NT2/D1 (cell line): ENCODE measurements at regions not wholly inside any gene's neighbourhood (a gene's known extent, or its start where the extent isn't known, plus 50 kb on each side); places are given as distances from the start of the nearest gene placed in this dataset.
"Not testable (repeated sequence)": the region's sequence is repeated elsewhere in the genome, so short reads cannot be mapped to it uniquely, and the experiment has no call there.

Experiments used
- DNase-seq: peaks from one replicate; pipeline ENCODE4 v3.0.0-alpha.2; 2011; ENCODE audit warnings: low read depth, low spot score
- H3K27me3 ChIP-seq: 2 replicates; pipeline ENCODE4 v1.6.0; 2011; ENCODE audit warnings: mild to moderate bottlenecking; ENCODE audit not compliant: insufficient read length, insufficient read depth
- H3K36me3 ChIP-seq: 2 replicates; pipeline ENCODE4 v1.6.1; 2011; ENCODE audit warnings: mild to moderate bottlenecking, low read length, mixed read lengths; ENCODE audit not compliant: insufficient read depth, insufficient read length
- H3K4me1 ChIP-seq: 2 replicates; pipeline ENCODE4 v1.5.1; 2011; ENCODE audit not compliant: insufficient read depth, insufficient read length
- H3K4me3 ChIP-seq: 2 replicates; pipeline ENCODE4 v1.5.1; 2011; ENCODE audit warnings: low read depth; ENCODE audit not compliant: insufficient read length
- H3K9ac ChIP-seq: 2 replicates; pipeline ENCODE4 v1.6.0; 2011; ENCODE audit warnings: low read depth; ENCODE audit not compliant: insufficient read length
- H3K9me3 ChIP-seq: 2 replicates; pipeline ENCODE4 v1.5.1; 2011; ENCODE audit warnings: mild to moderate bottlenecking, low read length; ENCODE audit not compliant: insufficient read depth
- SUZ12 ChIP-seq: IDR thresholded peaks from 2 replicates; pipeline ENCODE4 v1.6.1; 2011; ENCODE audit not compliant: insufficient read length, insufficient read depth; ENCODE audit errors: extremely low read depth
- YY1 ChIP-seq: IDR thresholded peaks from 2 replicates; pipeline ENCODE4 v1.6.1; 2011; ENCODE audit not compliant: insufficient read length, insufficient read depth
- ZNF274 ChIP-seq: IDR thresholded peaks from 2 replicates; pipeline ENCODE4 v1.6.1; 2011; ENCODE audit warnings: mild to moderate bottlenecking, low read depth, low read length

DNA sequence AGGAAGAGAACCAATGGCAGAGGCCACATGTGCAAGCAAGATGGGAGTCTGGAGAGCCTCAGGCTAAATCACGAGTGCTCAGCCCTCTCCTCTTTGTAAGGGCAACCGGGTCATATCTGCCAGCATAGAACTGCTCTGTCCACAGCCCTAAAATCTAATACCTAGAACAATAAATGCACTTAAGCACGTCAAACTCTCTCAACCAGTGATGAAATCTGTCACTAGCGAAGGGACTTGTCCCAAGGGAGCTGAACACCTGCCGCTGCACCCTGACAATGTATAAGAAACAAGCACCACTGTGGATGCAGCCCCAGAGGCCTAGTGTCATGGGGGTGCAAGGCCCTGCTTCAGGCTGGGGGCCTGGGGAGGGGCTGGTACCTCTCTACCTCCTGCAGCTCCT, 82.5 kb downstream of the PRL start:
- Histone ChIP-seq H3K36me3 (no peaks in the 10 kb centered on the region), H3K9me3 (no peaks in the 10 kb centered on the region), H3K27me3 (no peaks in the 10 kb centered on the region), H3K4me3 (no peak overlapping the region), H3K4me1 (no peaks in the 10 kb centered on the region), H3K9ac (no peak overlapping the region)
- no peak for DNase-seq
- TF ChIP-seq YY1 (no peak), SUZ12 (no peak), ZNF274 (no peak)

GRCh38 chr6:22215474-22215873, 81.4 kb downstream of the PRL start:
- H3K4me1 ChIP-seq, H3K9me3 ChIP-seq, H3K4me3 ChIP-seq, H3K27me3 ChIP-seq, H3K36me3 ChIP-seq, H3K9ac ChIP-seq, DNase-seq: not testable (repeated sequence)

DNA sequence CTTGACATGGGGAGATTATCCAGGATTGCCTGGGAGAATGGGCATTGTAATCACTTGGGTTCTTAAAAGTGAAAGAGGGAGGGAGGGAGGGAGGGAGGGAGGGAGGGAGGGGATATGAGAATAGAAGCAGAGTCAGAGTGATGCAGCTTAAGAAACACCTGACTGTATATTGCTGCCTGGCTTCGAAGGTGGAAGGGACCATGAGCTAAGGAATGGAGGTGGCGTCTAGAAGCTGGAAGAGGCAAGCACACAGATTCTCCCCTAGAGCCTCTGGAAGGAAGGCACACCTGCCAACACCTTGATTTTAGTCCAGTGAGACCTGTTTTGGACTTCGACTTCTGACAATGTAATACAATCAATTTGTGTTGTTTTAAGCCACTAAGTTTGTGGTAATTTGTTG, 78.4 kb downstream of the PRL start:
- no peaks in the 10 kb centered on the region; the same call in 1 of the 2 replicates for H3K9me3 ChIP-seq
- H3K27me3 ChIP-seq = no peaks in the 10 kb centered on the region
- H3K9ac ChIP-seq = no peak overlapping the region
- H3K4me1 ChIP-seq = no peaks in the 10 kb centered on the region
- H3K36me3 ChIP-seq = no peaks in the 10 kb centered on the region
- TF ChIP-seq SUZ12 (no peak), YY1 (no peak), ZNF274 (no peak)
- no peak overlapping the region for H3K4me3 ChIP-seq
- DNase-seq = no peak

DNA sequence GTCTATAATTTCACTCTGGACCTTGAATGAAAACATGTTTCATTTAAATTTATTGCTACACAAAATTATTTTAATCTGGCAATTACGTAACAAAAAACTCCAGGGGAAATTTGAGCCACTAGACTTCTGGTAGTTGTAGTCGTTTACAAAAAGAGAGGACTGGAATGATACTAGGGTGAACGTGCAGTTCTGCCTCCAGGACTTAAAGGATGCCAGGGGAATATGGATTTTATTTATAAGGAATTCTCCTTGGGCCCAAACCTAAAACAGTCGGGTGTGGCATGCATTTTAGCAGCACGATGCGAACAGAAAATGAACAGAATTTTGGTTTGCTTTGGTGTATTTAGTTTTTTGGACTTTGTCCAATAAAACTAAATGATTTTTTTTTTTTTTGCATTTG, 76.9 kb downstream of the PRL start:
- no peak for DNase-seq
- Histone ChIP-seq H3K9me3 (no peaks in the 10 kb centered on the region; the same call in 1 of the 2 replicates), H3K9ac (no peak overlapping the region), H3K36me3 (no peaks in the 10 kb centered on the region), H3K4me3 (no peak overlapping the region), H3K4me1 (no peaks in the 10 kb centered on the region), H3K27me3 (no peaks in the 10 kb centered on the region)
- no peak for TF ChIP-seq YY1
- TF ChIP-seq ZNF274 = no peak

GRCh38 chr6:22221211-22221610, 75.6 kb downstream of the PRL start:
- H3K27me3 ChIP-seq = no peaks in the 10 kb centered on the region
- H3K9ac ChIP-seq = no peak overlapping the region
- no peaks in the 10 kb centered on the region; the same call in 1 of the 2 replicates for H3K9me3 ChIP-seq
- H3K4me1 ChIP-seq = no peaks in the 10 kb centered on the region
- no peak for TF ChIP-seq SUZ12
- TF ChIP-seq ZNF274 = no peak
- TF ChIP-seq YY1 = no peak
- H3K4me3 ChIP-seq = no peak overlapping the region
- no peak for DNase-seq
- H3K36me3 ChIP-seq = no peaks in the 10 kb centered on the region

GRCh38 chr6:22221630-22222029, 75.2 kb downstream of the PRL start:
- H3K4me1 ChIP-seq = no peaks in the 10 kb centered on the region
- no peaks in the 10 kb centered on the region for H3K27me3 ChIP-seq
- H3K4me3 ChIP-seq = no peak overlapping the region
- no peak overlapping the region for H3K9ac ChIP-seq
- no peak for DNase-seq
- no peaks in the 10 kb centered on the region; the same call in 1 of the 2 replicates for H3K9me3 ChIP-seq
- TF ChIP-seq ZNF274 = no peak
- no peak for TF ChIP-seq YY1
- TF ChIP-seq SUZ12 = no peak
- no peaks in the 10 kb centered on the region for H3K36me3 ChIP-seq

- Histone ChIP-seq H3K36me3 (no peaks in the 10 kb centered on the region), H3K4me3 (no peak overlapping the region), H3K4me1 (no peaks in the 10 kb centered on the region), H3K9ac (no peak overlapping the region), H3K9me3 (no peaks in the 10 kb centered on the region; the same call in 1 of the 2 replicates), H3K27me3 (no peaks in the 10 kb centered on the region)
- TF ChIP-seq ZNF274 (no peak), SUZ12 (no peak), YY1 (no peak)
- no peak for DNase-seq
Measured at GRCh38 chr6:22222469-22222868, 74.4 kb downstream of the PRL start.

- no peaks in the 10 kb centered on the region; the same call in 1 of the 2 replicates for H3K9me3 ChIP-seq
- no peak overlapping the region for H3K9ac ChIP-seq
- DNase-seq = no peak
- TF ChIP-seq YY1 (no peak), ZNF274 (no peak), SUZ12 (no peak)
- no peaks in the 10 kb centered on the region for H3K36me3 ChIP-seq
- no peaks in the 10 kb centered on the region for H3K4me1 ChIP-seq
- no peak overlapping the region for H3K4me3 ChIP-seq
- H3K27me3 ChIP-seq = no peaks in the 10 kb centered on the region
Measured at GRCh38 chr6:22227824-22228610, 68.8 kb downstream of the PRL start.
